K562 (cell line): ENCODE measurements at regions not wholly inside any gene's neighbourhood (a gene's known extent, or its start where the extent isn't known, plus 50 kb on each side); places are given as distances from the start of the nearest gene placed in this dataset.

Experiments
- ATAC-seq: fragments of 200-7000 bp; cut with Tn5 transposase; 3 replicates; pipeline ENCODE4 v1.9.1; 2020; ENCODE audit warnings: moderate library complexity
- BruUV-seq: library from RNA; stranded (reverse); fragments of 400-500 nt; replicated peaks from 2 replicates; lab custom pipeline; 2021; lab: Mats Ljungman, UMichigan
- CTCF ChIA-PET: fragments of 300-600 bp; formaldehyde crosslinking; extraction: SDS; loops from one replicate; lab custom pipeline; 2021; ENCODE audit warnings: low intra/inter-chr PET ratio; lab: Yijun Ruan, JAX
- POLR2A ChIA-PET: fragments of 300-600, 350-650 bp; sonication (Branson Sonifier 250); formaldehyde crosslinking; extraction: SDS; loops from one replicate; lab custom pipeline; 2021; ENCODE audit warnings: antibody characterized with exemption, inconsistent platforms; lab: Yijun Ruan, JAX
- DNase-seq, 4 experiments: peaks; one replicate each; pipeline versions ENCODE4 v3.0.0 to v3.0.0-alpha.2; 2011 to 2018; ENCODE audit warnings: low spot score in 3 of 4, mixed read lengths in 3 of 4; ENCODE audit errors: extremely low read depth in 1 of 4
- FAIRE-seq: peaks from 2 replicates; lab custom pipeline; 2011; peaks lifted over from hg19 to GRCh38; lab: Jason Lieb, UNC
- H2AFZ ChIP-seq: 2 replicates; pipeline ENCODE4 v1.6.0; 2011; ENCODE audit warnings: low read depth, low read length, control low read depth, inconsistent platforms
- H3K27ac ChIP-seq: fragments of 200-600 bp; 3 replicates; pipeline ENCODE4 v1.8.0; 2011; ENCODE audit warnings: low read depth, mild to moderate bottlenecking, control low read depth, inconsistent platforms, low read length, moderate library complexity, mixed read lengths; ENCODE audit errors: extremely low read depth
- H3K27me3 ChIP-seq, 2 experiments: fragments of 300-600 bp in 1 of 2; 2 replicates in 1 of 2; 3 replicates in 1 of 2; pipeline versions ENCODE4 v1.6.0 to v1.8.0; 2011; ENCODE audit warnings: inconsistent platforms in 2 of 2, low read length in 2 of 2, mild to moderate bottlenecking in 1 of 2, mixed read lengths in 1 of 2, moderate library complexity in 1 of 2; ENCODE audit not compliant: control insufficient read depth in 2 of 2, insufficient read depth in 2 of 2
- H3K36me3 ChIP-seq: fragments of 300-600 bp; 3 replicates; pipeline ENCODE4 v1.8.0; 2011; ENCODE audit warnings: mild to moderate bottlenecking, low read length, inconsistent platforms; ENCODE audit not compliant: control insufficient read depth, insufficient read depth
- H3K4me1 ChIP-seq, 2 experiments: fragments of 200-600 bp in 1 of 2; replicated peaks in 1 of 2; 2 replicates in 1 of 2; 3 replicates in 1 of 2; pipeline versions ENCODE4 v1.5.1 to v1.8.0; 2011; ENCODE audit warnings: inconsistent platforms in 2 of 2, low read length in 2 of 2, mild to moderate bottlenecking in 1 of 2, mixed read lengths in 1 of 2, moderate library complexity in 1 of 2; ENCODE audit not compliant: control insufficient read depth in 2 of 2, insufficient read depth in 2 of 2
- H3K4me2 ChIP-seq: 2 replicates; pipeline ENCODE4 v1.6.1; 2011; ENCODE audit warnings: low read length, control low read depth, inconsistent platforms, mixed read lengths; ENCODE audit not compliant: insufficient read depth
- H3K4me3 ChIP-seq: fragments of 200-600 bp; sonication (generic), shearing (Covaris generic); 2 replicates; pipeline ENCODE4 v1.5.1; 2016; ENCODE audit warnings: control low read depth, inconsistent platforms
- H3K79me2 ChIP-seq: fragments of 200-600 bp; 3 replicates; pipeline ENCODE4 v1.8.0; 2011; ENCODE audit warnings: low read length, inconsistent platforms; ENCODE audit not compliant: control insufficient read depth, insufficient read depth
- H3K9ac ChIP-seq, 2 experiments: 2 replicates each; pipeline versions ENCODE4 v1.6.0 to v1.6.1; 2011; ENCODE audit warnings: low read depth in 2 of 2, low read length in 2 of 2, control low read depth in 1 of 2, inconsistent platforms in 1 of 2, mild to moderate bottlenecking in 1 of 2, mixed read lengths in 1 of 2; ENCODE audit not compliant: insufficient read depth in 1 of 2
- H3K9me1 ChIP-seq: one replicate; pipeline ENCODE4 v1.6.0; 2011; ENCODE audit warnings: inconsistent platforms, mild to moderate bottlenecking, low read length, moderate library complexity; ENCODE audit not compliant: control insufficient read depth, insufficient read depth
- H3K9me3 ChIP-seq: replicated peaks from 2 replicates; pipeline ENCODE4 v1.5.1; 2011; ENCODE audit warnings: low read depth, low read length, inconsistent platforms; ENCODE audit not compliant: control insufficient read depth, insufficient read depth
- H4K20me1 ChIP-seq: replicated peaks from 2 replicates; pipeline ENCODE4 v1.6.1; 2011; ENCODE audit warnings: low read length, inconsistent platforms, mixed read lengths; ENCODE audit not compliant: control insufficient read depth, insufficient read depth
- KHSRP ChIP-seq: fragments of 450-650 bp; IDR thresholded peaks from 2 replicates; pipeline ENCODE4 v1.6.1; 2017
- PCBP2 ChIP-seq: fragments of 200-400 bp; formaldehyde crosslinking; IDR thresholded peaks from 2 replicates; pipeline ENCODE4 v1.6.1; 2018; ENCODE audit warnings: low read length, low read depth, mild to moderate bottlenecking, moderate library complexity; ENCODE audit not compliant: poor library complexity, severe bottlenecking
- TAF15 ChIP-seq: fragments of 200-400 bp; formaldehyde crosslinking; IDR thresholded peaks from 2 replicates; pipeline ENCODE4 v1.6.1; 2017; ENCODE audit warnings: mild to moderate bottlenecking, low read depth, low read length, moderate library complexity
- WGBS: fragments of 100-300 bp; shearing (Covaris generic); methylation state at CpG from one replicate; pipeline ENCODE4 v1.1.6; 2016; ENCODE audit warnings: low coverage, mixed read lengths; ENCODE audit not compliant: insufficient coverage; ENCODE audit errors: missing lambda C conversion rate; 5-methylcytosine and 5-hydroxymethylcytosine counted together
- in situ Hi-C: fragments of 300-500 bp; cut with MboI; formaldehyde crosslinking; loops from 4 replicates; pipeline ENCODE4 v1.15.0; 2018; ENCODE audit warnings: inconsistent platforms, mixed read lengths
- intact Hi-C: fragments of 100-400 bp; cut with micrococcal nuclease; formaldehyde crosslinking; loops from 2 replicates; pipeline ENCODE4 v1.14.2; 2022
- TF ChIP-seq, protein P1 (sequence below): fragments of 450-650 bp; IDR thresholded peaks from 2 replicates; pipeline ENCODE4 v1.6.1; 2014; ENCODE audit warnings: low read depth, mild to moderate bottlenecking, moderate library complexity, borderline replicate concordance

DNA sequence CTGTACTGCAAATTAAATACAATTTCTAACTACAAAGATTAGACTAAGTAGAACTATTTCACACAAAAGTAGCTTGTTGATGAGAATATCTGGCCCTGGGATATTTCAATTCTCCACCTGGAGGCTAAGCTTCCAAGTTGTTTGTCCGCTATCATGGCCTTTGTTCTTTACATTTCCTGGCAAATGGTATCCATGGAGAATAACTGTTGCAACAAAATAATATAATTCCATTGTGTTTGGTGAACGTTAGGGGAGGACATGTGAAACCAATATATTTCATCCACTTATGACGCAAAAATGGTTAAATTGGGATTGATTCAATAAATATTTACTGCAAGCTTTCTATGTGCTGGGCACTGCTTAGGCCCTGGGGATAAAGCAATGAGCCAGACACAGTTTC lies 565.4 kb downstream of the PTPRC start:
- DNase-seq (no peak), ATAC-seq (no peak), FAIRE-seq (no peak)
- intact Hi-C loops (no loop called here), in situ Hi-C loops (no loop called here)
- no peak for TF ChIP-seq KHSRP
- TF ChIP-seq, protein P1, sequence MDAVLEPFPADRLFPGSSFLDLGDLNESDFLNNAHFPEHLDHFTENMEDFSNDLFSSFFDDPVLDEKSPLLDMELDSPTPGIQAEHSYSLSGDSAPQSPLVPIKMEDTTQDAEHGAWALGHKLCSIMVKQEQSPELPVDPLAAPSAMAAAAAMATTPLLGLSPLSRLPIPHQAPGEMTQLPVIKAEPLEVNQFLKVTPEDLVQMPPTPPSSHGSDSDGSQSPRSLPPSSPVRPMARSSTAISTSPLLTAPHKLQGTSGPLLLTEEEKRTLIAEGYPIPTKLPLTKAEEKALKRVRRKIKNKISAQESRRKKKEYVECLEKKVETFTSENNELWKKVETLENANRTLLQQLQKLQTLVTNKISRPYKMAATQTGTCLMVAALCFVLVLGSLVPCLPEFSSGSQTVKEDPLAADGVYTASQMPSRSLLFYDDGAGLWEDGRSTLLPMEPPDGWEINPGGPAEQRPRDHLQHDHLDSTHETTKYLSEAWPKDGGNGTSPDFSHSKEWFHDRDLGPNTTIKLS, result no peak
- TF ChIP-seq PCBP2, result no peak
- TF ChIP-seq TAF15, result no peak
- no TSS peak for BruUV-seq
- Histone ChIP-seq H3K79me2 (no peaks in the 10 kb centered on the region), H3K9me1 (no peaks in the 10 kb centered on the region), H3K9ac (no peak overlapping the region), H3K27me3 (no peaks in the 10 kb centered on the region), H3K36me3 (no peaks in the 10 kb centered on the region), H3K4me3 (no peak overlapping the region), H4K20me1 (no peaks in the 10 kb centered on the region), H3K4me1 (no peaks in the 10 kb centered on the region), H3K27ac (no peak overlapping the region), H3K9me3 (no peaks in the 10 kb centered on the region; the same call in 1 of the 2 replicates), H2AFZ (no peak overlapping the region), H3K4me2 (no peak overlapping the region)
- WGBS, result 0% methylated on average over 3 of the region's 3 CpGs
- ChIA-PET CTCF (no interaction called here), POLR2A (no interaction called here)
